ENCODE measurements at regions not wholly inside any gene's neighbourhood (a gene's known extent, or its start where the extent isn't known, plus 50 kb on each side); places are given as distances from the start of the nearest gene placed in this dataset.
A peak's percentile ranks its signal among the peaks of the same experiment; 100 is the strongest.
"Not testable (repeated sequence)": the region's sequence is repeated elsewhere in the genome, so short reads cannot be mapped to it uniquely, and the experiment has no call there.

DNA sequence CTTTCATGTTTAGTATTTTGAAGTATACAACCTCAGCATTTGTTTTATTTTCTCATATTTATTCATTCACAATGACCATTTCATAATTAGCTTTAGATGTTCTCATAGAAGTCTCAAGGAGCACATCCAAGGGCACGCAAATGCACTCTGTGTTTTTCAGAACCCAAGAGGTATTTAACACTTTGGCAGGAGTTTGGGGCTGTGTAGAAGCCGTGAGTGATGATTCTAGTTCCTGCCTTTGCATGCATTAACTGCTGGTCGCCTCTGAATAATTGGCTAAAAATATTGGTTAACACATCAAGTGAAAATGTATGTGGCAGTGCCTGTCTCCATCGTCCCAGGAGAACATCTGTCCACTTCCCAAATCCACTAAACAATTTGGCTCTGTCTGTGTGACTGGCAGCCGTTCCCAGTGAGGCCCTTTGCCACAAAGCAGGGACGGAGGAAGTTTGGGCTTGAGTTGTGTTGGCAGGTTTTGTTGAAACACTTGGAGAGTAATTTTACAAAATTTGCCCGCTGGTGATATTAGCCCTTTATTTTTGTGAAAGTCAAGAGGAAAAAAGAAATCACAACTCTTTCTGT, 730.7 kb upstream of the SLIT2 start:
- DNase-seq (ENCODE audit: low read depth): no peak

DNA sequence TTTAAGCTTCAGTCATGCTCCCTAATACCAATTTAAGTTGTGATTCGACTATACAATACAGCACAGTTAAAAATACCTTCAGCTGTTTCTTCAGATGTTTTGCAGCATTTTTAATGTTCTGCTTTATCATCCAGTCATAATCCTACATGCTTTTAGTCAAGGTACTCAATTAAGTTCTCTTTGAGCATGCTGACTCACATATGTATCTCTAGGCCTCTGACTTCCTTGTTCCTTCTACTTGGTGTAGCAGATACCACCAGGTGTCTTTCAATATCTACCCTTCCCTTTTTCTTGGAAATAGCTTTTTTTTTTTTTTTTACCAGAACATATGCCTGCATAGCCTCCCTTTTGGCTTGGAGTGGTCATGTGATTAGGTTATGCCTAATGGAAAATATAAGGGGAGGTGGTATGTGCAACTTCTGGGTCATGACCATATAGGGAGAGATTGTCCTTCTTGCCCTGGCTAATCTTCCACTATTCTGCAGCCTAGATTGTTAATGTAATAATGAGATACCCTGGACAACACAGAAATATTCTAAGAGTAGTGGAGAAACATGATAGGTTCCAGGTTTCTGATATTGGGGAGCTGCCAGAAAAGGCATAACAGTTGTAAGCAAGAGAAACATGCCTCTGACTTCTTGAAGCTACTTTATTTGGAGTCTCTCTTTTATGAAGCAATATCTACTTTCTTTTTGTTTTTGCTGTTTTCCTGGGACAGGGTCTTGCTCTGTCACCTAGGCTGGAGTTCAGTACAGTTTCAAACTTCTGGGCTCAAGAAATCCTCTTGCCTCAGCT, 737.2 kb upstream of the SLIT2 start:
- peak; percentile 45 for DNase-seq (ENCODE audit: low read depth)

GRCh38 chr4:19512086-19512485, 739.6 kb upstream of the SLIT2 start:
- DNase-seq (ENCODE audit: low read depth): no peak

- no peak for DNase-seq (ENCODE audit: low read depth)
Observed at GRCh38 chr4:19510993-19511392, 740.7 kb upstream of the SLIT2 start.

- DNase-seq (ENCODE audit: low read depth): no peak
Observed at GRCh38 chr4:19508442-19508841, 743.3 kb upstream of the SLIT2 start.

GRCh38 chr4:19497705-19498104, 754.0 kb upstream of the SLIT2 start:
- DNase-seq (ENCODE audit: low read depth): no peak

DNA sequence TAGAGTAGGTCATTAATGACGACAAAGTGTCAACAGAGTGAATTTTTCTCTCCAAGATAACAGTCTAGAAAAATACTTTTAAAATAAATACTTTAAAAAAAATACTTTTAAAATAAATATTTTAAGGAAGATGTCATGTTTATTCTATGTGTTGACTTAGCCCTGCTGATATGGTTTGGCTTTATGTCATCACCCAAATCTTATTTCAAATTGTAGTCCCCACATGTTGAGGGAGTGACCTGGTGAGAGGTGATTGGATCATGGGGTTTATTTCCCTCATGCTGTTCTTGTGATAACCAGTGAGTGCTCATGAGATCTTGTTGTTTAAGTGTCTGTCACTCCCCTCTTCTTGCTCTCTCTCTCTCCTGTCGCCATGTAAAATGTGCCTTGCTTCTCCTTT, 754.9 kb upstream of the SLIT2 start:
- no peak for DNase-seq (ENCODE audit: low read depth)

GRCh38 chr4:19494961-19495360, 756.7 kb upstream of the SLIT2 start:
- no peak for DNase-seq (ENCODE audit: low read depth)

DNA sequence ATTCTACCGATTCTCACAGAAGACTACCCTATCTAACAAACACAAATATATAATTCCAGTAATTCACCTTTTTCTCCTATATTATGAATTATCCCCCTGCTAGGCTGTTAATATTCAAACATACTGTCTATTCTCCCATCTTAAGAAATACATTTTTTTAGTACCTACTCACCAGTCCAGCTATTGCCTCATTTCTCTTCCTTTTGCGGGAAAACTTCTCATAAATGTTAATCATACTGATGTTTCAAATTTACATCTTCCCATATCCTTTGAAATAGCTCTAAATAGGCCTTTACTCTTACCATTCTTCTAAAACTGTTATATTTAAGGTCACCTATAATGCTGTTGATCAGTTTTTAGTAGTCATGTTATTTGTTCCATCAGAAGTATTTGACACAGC, 759.1 kb upstream of the SLIT2 start:
- DNase-seq (ENCODE audit: low read depth): peak; percentile 30

GRCh38 chr4:19486400-19486799, 765.3 kb upstream of the SLIT2 start:
- no peak for DNase-seq (ENCODE audit: low read depth)

DNA sequence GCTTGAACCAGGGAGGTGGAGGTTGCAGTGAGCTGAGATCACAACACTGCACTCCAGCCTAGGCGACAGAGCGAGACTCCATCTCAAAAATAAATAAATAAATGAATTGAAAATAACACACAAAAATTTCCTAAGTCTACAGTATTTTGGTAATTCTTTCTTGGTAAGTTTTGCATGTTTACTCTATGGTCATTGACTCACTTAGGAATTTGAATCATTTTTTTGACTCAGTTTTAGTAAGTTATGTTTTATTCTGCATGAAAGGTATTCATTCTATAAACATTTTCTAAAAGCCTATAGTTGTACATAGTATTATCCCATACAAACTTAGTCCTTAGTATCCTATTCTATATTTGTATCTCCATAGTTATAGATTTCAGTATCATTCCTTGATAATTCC, 772.9 kb upstream of the SLIT2 start:
- peak; percentile 39 for DNase-seq (ENCODE audit: low read depth)

DNA sequence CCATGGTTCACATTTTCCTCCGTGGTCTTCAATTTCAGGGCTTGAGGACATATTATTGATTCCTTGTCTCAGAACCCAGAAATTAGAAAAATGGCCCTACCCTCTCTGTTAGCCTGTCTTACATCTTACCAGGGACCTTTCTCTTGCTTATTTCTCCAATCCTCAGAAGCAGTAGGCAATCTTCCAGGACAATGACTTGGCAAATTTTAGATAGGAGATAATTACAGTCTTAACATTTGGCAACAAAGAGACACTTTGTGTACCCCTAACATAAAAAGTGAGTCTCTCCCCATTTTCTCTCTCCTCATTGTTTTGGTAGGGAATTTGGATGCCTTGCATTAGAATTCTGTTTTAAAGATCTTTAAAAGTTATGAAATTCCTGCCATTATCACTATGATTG, 778.1 kb upstream of the SLIT2 start:
- DNase-seq (ENCODE audit: low read depth): peak; percentile 45

DNA sequence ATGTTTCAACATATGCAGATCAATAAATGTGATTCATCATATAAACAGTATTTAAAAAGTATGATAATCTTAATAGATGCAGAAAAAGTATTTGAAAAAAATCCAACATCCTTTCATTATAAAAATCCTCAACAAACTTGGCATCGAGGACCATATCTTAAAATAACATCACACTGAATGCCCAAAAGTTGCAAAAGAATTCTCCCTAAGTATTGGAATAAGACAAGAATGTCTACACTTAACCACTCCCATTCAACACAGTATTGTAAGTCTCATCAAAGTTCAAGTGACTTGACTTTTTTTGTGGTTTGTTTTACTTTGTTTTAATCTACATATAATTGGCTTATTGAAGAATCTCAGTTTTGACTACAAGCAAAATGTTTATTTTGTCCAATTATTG, 779.0 kb upstream of the SLIT2 start:
- DNase-seq (ENCODE audit: low read depth): peak; percentile 70

GRCh38 chr4:19470001-19470400, 781.7 kb upstream of the SLIT2 start:
- not testable (repeated sequence) for DNase-seq (ENCODE audit: low read depth)

GRCh38 chr4:19462117-19462516, 789.6 kb upstream of the SLIT2 start:
- DNase-seq (ENCODE audit: low read depth): no peak

- DNase-seq (ENCODE audit: low read depth): no peak
Observed at GRCh38 chr4:19455850-19456602, 795.7 kb upstream of the SLIT2 start.

DNA sequence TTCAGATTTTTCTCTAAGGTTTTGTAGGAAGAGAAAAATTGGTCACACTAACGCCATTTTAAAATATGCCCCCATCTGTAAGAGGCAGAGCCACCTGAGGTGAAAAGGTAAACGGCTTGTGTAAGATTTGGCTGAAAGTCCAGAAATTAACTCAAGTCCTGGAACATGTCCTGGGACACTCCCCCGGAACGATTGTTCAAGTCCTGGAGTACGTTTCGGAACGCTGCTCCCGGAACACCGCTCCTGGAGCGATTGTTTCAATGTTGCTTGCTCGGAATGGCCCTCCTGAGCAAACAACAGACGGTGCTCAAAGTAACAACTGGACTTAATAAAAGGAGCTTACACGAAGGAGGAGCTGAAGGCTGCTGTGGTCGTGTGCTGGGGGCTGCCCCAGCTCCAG, 796.5 kb upstream of the SLIT2 start:
- no peak for DNase-seq (ENCODE audit: low read depth)

DNA sequence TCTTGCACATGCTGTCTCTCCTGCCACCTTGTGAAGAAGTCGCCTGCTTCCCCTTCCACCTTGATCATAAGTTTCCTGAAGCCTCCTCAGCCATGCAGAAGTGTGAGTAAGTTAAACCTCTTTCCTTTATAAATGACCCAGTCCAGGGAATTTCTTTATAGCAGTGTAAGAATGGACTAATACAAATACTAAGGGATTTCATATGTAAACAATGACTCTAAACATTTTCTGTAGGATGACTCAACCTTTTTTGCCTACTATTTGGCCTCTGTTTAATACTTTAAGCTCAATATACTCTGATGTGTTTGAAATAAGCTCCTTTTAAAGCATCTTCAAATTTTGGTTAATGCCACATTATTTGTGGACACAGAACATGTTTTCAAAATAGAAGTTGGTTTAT, 813.5 kb upstream of the SLIT2 start:
- peak; percentile 51 for DNase-seq (ENCODE audit: low read depth)

GRCh38 chr4:19437008-19437407, 814.7 kb upstream of the SLIT2 start:
- DNase-seq (ENCODE audit: low read depth): no peak

DNA sequence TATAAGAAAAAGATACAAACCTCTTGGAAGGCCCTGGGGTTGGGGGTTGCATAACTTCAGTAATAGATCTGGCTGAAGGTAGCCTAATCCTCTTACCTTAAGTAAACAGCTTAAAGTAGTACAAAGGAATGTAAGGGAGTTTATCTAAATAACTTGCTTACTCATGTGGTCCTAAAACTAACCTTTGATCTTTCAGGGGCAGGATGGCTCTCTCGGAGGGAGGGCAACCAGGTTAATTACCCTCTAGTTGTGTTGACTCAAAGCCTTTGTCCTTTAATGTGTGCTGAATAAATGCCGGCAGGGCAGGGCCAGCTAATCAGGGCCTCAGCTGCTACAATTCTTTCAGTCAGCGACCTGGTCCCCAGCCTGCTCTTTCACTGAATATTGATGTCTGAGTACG, 822.0 kb upstream of the SLIT2 start:
- DNase-seq (ENCODE audit: low read depth): no peak

DNA sequence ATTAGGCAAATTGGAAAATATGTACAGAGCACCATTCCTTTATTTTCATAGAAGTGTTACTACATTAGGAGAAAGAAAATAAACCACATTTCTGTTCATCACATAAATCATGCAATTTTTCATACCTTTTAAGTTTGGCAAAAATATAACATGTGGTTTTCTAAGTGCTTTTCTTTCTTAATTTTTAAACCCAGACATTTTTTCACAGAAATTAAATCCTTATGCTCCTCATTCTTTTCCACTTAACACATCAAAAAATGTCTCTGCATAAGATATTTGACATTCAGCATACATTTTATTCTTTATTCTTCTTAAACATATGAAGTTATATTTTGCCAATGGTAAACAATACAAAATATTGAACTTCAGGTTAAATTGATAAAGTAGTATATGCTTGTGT, 826.6 kb upstream of the SLIT2 start:
- peak; percentile 22 for DNase-seq (ENCODE audit: low read depth)

GRCh38 chr4:19417256-19417655, 834.4 kb upstream of the SLIT2 start:
- no peak for DNase-seq (ENCODE audit: low read depth)

- DNase-seq (ENCODE audit: low read depth): no peak
Observed at GRCh38 chr4:19416146-19416545, 835.6 kb upstream of the SLIT2 start.
